Transverse colon (tissue), 4 donors: ENCODE measurements at regions not wholly inside any gene's neighbourhood (a gene's known extent, or its start where the extent isn't known, plus 50 kb on each side); places are given as distances from the start of the nearest gene placed in this dataset.

Experiments used
- EP300 ChIP-seq: sonication (generic); formaldehyde crosslinking; IDR thresholded peaks from one replicate; pipeline ENCODE4 v1.6.1; 2017; ENCODE audit warnings: antibody characterized with exemption, low read depth
- POLR2A ChIP-seq: fragments of 450-650 bp; IDR thresholded peaks from one replicate; pipeline ENCODE4 v1.6.1; 2016; ENCODE audit warnings: antibody characterized with exemption, mild to moderate bottlenecking, moderate library complexity
- POLR2AphosphoS5 ChIP-seq, 3 donors: sonication (generic); formaldehyde crosslinking; IDR thresholded peaks; one replicate each; pipeline ENCODE4 v1.6.1; 2016; ENCODE audit warnings: antibody characterized with exemption in 3 of 3
- TF ChIP-seq, protein P1 (sequence below), 5 experiments: fragments of 200-600 bp in 3 of 5; fragments of 450-650 bp in 2 of 5; sonication (generic) in 3 of 5; IDR thresholded peaks; 1 replicate in 2 of 5; 2 replicates in 3 of 5; pipeline ENCODE4 v1.5.1; 2016 to 2017; ENCODE audit warnings: antibody characterized with exemption in 5 of 5, inconsistent platforms in 3 of 5, mild to moderate bottlenecking in 2 of 5, moderate library complexity in 1 of 5

DNA sequence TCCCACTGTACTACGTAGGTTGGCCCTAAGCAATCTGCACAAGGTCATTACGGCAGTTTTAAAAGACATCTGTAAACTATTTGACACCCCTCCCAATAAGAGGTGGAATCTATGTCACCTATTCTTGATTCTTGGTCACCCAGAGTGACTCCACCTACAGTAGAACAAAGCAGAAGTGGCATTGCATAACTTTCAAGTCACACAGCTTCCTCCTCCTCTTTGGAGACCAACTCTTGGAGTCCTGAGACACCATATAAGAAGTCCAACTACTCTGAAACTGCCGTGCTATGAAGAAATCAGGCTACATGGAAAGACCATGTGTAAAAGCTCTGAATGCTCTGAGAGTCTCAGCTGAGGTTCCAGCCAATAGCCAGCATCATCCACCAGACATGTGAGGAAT is 253.5 kb upstream of the CDH20 start:
- TF ChIP-seq, protein P1, sequence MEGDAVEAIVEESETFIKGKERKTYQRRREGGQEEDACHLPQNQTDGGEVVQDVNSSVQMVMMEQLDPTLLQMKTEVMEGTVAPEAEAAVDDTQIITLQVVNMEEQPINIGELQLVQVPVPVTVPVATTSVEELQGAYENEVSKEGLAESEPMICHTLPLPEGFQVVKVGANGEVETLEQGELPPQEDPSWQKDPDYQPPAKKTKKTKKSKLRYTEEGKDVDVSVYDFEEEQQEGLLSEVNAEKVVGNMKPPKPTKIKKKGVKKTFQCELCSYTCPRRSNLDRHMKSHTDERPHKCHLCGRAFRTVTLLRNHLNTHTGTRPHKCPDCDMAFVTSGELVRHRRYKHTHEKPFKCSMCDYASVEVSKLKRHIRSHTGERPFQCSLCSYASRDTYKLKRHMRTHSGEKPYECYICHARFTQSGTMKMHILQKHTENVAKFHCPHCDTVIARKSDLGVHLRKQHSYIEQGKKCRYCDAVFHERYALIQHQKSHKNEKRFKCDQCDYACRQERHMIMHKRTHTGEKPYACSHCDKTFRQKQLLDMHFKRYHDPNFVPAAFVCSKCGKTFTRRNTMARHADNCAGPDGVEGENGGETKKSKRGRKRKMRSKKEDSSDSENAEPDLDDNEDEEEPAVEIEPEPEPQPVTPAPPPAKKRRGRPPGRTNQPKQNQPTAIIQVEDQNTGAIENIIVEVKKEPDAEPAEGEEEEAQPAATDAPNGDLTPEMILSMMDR (IDR thresholded peaks at IDR 0.05): no peak
- TF ChIP-seq POLR2A (no peak), POLR2AphosphoS5 (IDR thresholded peaks at IDR 0.05) (no peak), EP300 (no peak)
